ENCODE measurements at regions not wholly inside any gene's neighbourhood (a gene's known extent, or its start where the extent isn't known, plus 50 kb on each side); places are given as distances from the start of the nearest gene placed in this dataset.

DNA sequence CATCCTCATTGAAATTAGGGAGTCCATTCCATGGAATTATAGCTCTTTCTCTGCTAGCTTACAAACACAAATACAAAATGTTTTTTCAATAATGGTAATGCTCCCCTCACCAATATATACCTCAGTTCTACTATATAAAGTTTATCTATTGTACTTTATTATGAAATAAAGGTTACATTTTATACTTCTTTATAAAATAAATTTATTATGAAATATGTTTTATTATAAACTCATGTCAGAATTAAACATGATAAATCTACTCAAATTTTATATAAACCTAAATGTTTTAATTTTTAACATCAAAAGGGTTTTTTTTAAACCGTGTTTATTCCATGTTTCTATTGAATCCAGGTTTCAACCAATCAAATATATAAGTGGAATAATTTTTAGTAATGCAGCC lies 646.1 kb upstream of the PCDH20 start (continued):
- TF ChIP-seq, protein P1, sequence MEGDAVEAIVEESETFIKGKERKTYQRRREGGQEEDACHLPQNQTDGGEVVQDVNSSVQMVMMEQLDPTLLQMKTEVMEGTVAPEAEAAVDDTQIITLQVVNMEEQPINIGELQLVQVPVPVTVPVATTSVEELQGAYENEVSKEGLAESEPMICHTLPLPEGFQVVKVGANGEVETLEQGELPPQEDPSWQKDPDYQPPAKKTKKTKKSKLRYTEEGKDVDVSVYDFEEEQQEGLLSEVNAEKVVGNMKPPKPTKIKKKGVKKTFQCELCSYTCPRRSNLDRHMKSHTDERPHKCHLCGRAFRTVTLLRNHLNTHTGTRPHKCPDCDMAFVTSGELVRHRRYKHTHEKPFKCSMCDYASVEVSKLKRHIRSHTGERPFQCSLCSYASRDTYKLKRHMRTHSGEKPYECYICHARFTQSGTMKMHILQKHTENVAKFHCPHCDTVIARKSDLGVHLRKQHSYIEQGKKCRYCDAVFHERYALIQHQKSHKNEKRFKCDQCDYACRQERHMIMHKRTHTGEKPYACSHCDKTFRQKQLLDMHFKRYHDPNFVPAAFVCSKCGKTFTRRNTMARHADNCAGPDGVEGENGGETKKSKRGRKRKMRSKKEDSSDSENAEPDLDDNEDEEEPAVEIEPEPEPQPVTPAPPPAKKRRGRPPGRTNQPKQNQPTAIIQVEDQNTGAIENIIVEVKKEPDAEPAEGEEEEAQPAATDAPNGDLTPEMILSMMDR (conservative IDR thresholded peaks at IDR 0.05; ENCODE audit: low read depth in 2 of 2): no peak
- no peak for TF ChIP-seq POLR2AphosphoS5 (IDR thresholded peaks at IDR 0.05; ENCODE audit: low read depth)

- Mint-ChIP-seq H3K9me3 (no peaks in the 10 kb centered on the region), H3K4me1 (peaks cover 5% of the 10 kb centered on the region; the same call in 2 of the 3 replicates), H3K27me3 (ENCODE audit: insufficient read depth, low read depth, poor library complexity) (no peaks in the 10 kb centered on the region), H3K4me3 (no peak overlapping the region), H3K36me3 (ENCODE audit: low read depth) (no peaks in the 10 kb centered on the region), H3K27ac (no peak overlapping the region)
- Histone ChIP-seq H3F3A (replicated peaks; ENCODE audit: low read depth) (no peaks in the 10 kb centered on the region), H3K27me3 (ENCODE audit: insufficient read depth) (no peaks in the 10 kb centered on the region), H3K79me2 (replicated peaks; ENCODE audit: insufficient read depth) (no peaks in the 10 kb centered on the region), H3K4me3 (no peak overlapping the region), H3K4me1 (ENCODE audit: insufficient read depth) (no peaks in the 10 kb centered on the region), H3K27ac (ENCODE audit: low read depth) (no peak overlapping the region), H3K36me3 (ENCODE audit: insufficient read depth) (no peaks in the 10 kb centered on the region), H4K20me1 (replicated peaks; ENCODE audit: insufficient read depth) (no peaks in the 10 kb centered on the region), H3K4me2 (no peak overlapping the region), H2AFZ (no peak overlapping the region), H3K9me2 (ENCODE audit: insufficient read depth) (no peaks in the 10 kb centered on the region)
- TF ChIP-seq ETS1 (IDR thresholded peaks at IDR 0.05) (no peak), JUNB (IDR thresholded peaks at IDR 0.05; ENCODE audit: unreplicated experiment) (no peak)
- no peak for ATAC-seq
- DNase-seq (ENCODE audit: low spot score): no peak
Measured at GRCh38 chr13:62060570-62060969, 644.9 kb upstream of the PCDH20 start.

DNA sequence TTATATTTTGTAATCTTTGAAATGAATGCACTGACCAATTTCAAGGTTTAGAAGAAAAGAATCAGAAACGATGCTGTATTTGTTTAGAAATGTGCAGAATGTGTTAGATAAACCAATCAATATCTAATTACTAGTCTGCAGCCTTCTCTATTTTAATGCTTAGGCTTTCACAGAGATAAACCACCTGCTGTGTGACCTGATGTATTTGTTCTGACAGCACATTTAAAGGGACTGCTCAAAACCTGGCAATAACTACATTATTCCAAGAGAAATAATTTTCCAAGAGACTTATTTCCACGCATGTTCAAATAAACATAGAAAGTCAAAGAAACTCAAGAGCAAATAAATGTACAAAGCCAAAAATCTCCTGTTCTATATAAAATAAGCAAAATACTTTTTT lies 641.6 kb upstream of the PCDH20 start:
- H3K9me3 Mint-ChIP-seq: no peaks in the 10 kb centered on the region; the same call in 2 of the 3 replicates
- H3K27me3 Mint-ChIP-seq (ENCODE audit: insufficient read depth, low read depth, poor library complexity): no peaks in the 10 kb centered on the region
- TF ChIP-seq ZNF331 (CRISPR knock-in tag; IDR thresholded peaks at IDR 0.05; ENCODE audit: low read depth): no peak
- no peak for TF ChIP-seq CREB1 (CRISPR knock-in tag; IDR thresholded peaks at IDR 0.05; ENCODE audit: low read depth)
- TF ChIP-seq ZNF114 (CRISPR knock-in tag; IDR thresholded peaks at IDR 0.05): no peak
- no peak for TF ChIP-seq EZH2 (IDR thresholded peaks at IDR 0.05; ENCODE audit: low read depth, unreplicated experiment)
- no peak for TF ChIP-seq NANOG (IDR thresholded peaks at IDR 0.05; ENCODE audit: borderline replicate concordance)
- peaks cover 5% of the 10 kb centered on the region; the same call in 2 of the 3 replicates for H3K4me1 Mint-ChIP-seq
- no peaks in the 10 kb centered on the region for H3K4me1 ChIP-seq (ENCODE audit: insufficient read depth)
- no peaks in the 10 kb centered on the region for H4K20me1 ChIP-seq (replicated peaks; ENCODE audit: insufficient read depth)
- H3K27me3 ChIP-seq (ENCODE audit: insufficient read depth): no peaks in the 10 kb centered on the region
- H3K36me3 ChIP-seq (ENCODE audit: insufficient read depth): no peaks in the 10 kb centered on the region
- no peaks in the 10 kb centered on the region for H3K36me3 Mint-ChIP-seq (ENCODE audit: low read depth)
- H3K4me2 ChIP-seq: no peak overlapping the region
- DNase-seq (ENCODE audit: low spot score): no peak
- H3K27ac ChIP-seq (ENCODE audit: low read depth): no peak overlapping the region
- H3K27ac Mint-ChIP-seq: no peak overlapping the region
- ATAC-seq: no peak
- no peaks in the 10 kb centered on the region for H3F3A ChIP-seq (replicated peaks; ENCODE audit: low read depth)
- H3K79me2 ChIP-seq (replicated peaks; ENCODE audit: insufficient read depth): no peaks in the 10 kb centered on the region
- H3K4me3 Mint-ChIP-seq: no peak overlapping the region
- H3K4me3 ChIP-seq: no peak overlapping the region
- H2AFZ ChIP-seq: no peak overlapping the region
- H3K9me2 ChIP-seq (ENCODE audit: insufficient read depth): 0 out of 2 replicates have a peak, but pooled peaks cover 3% of the 10 kb centered on the region

Data from GM23338 (cell line).